Mucosa of descending colon (tissue), 3 donors: ENCODE measurements at regions not wholly inside any gene's neighbourhood (a gene's known extent, or its start where the extent isn't known, plus 50 kb on each side); places are given as distances from the start of the nearest gene placed in this dataset.
"Not testable (repeated sequence)": the region's sequence is repeated elsewhere in the genome, so short reads cannot be mapped to it uniquely, and the experiment has no call there.

Experiments
- ATAC-seq: fragments of 200-7000 bp; cut with Tn5 transposase; one replicate; pipeline ENCODE4 v1.9.1; 2020; ENCODE audit warnings: mild to moderate bottlenecking, moderate library complexity
- DNase-seq, 3 donors: peaks; one replicate each; pipeline ENCODE4 v3.0.0-alpha.2; 2020
- H3K36me3 ChIP-seq: fragments of 200-600 bp; one replicate; pipeline ENCODE4 v1.8.0; 2021; ENCODE audit warnings: low read depth, mild to moderate bottlenecking
- H3K4me1 ChIP-seq: fragments of 200-600 bp; one replicate; pipeline ENCODE4 v1.8.0; 2021; ENCODE audit warnings: low read depth, mild to moderate bottlenecking
- H3K4me3 ChIP-seq: fragments of 200-600 bp; one replicate; pipeline ENCODE4 v1.8.0; 2021; ENCODE audit warnings: mild to moderate bottlenecking
- H3K9me3 ChIP-seq: fragments of 200-600 bp; one replicate; pipeline ENCODE4 v1.8.0; 2021; ENCODE audit warnings: mild to moderate bottlenecking
- CTCF ChIP-seq: fragments of 200-600 bp; IDR thresholded peaks from one replicate; pipeline ENCODE4 v1.8.0; 2022; ENCODE audit warnings: antibody characterized with exemption, mild to moderate bottlenecking
- intact Hi-C, 2 donors: fragments of 100-400 bp; cut with DNase I in 1 of 2; cut with micrococcal nuclease in 1 of 2; formaldehyde crosslinking; loops; one replicate each; pipeline versions ENCODE4 v1.11.0 to v1.11.1; 2022; cut with DNase I, micrococcal nuclease
- donor health status: DM: no; HTN: no; CAD: no; lungs with moderate emphysema.
- donor health status: DM: no; HTN: no; CAD: no.
- donor health status: DM: no; HTN: yes; CAD: no.

- Histone ChIP-seq H3K9me3 (no peaks in the 10 kb centered on the region), H3K36me3 (no peaks in the 10 kb centered on the region), H3K4me3 (no peak overlapping the region), H3K4me1 (no peaks in the 10 kb centered on the region)
- ATAC-seq (no peak), DNase-seq (no peak)
- TF ChIP-seq CTCF = no peak
- intact Hi-C loops = no loop called here
Observed at GRCh38 chr21:30033441-30033840, 93.6 kb upstream of the GRIK1 start.

- Histone ChIP-seq H3K4me1 (no peaks in the 10 kb centered on the region), H3K9me3 (no peaks in the 10 kb centered on the region), H3K4me3 (no peak overlapping the region), H3K36me3 (no peaks in the 10 kb centered on the region)
- DNase-seq = no peak
- ATAC-seq = no peak
- no peak for TF ChIP-seq CTCF
- intact Hi-C loops = no loop called here
Observed at GRCh38 chr21:30030416-30030815, 90.6 kb upstream of the GRIK1 start.

- Histone ChIP-seq H3K36me3 (no peaks in the 10 kb centered on the region), H3K4me3 (no peak overlapping the region), H3K4me1 (no peaks in the 10 kb centered on the region), H3K9me3 (no peaks in the 10 kb centered on the region)
- intact Hi-C loops = no loop called here
- DNase-seq = no peak
- TF ChIP-seq CTCF = no peak
- no peak for ATAC-seq
Observed at GRCh38 chr21:30028537-30028936, 88.7 kb upstream of the GRIK1 start.

GRCh38 chr21:30027986-30028385 lies 88.2 kb upstream of the GRIK1 start:
- H3K36me3 ChIP-seq = no peaks in the 10 kb centered on the region
- TF ChIP-seq CTCF = no peak
- intact Hi-C loops = no loop called here
- no peaks in the 10 kb centered on the region for H3K4me1 ChIP-seq
- ATAC-seq (no peak), DNase-seq (no peak)
- no peaks in the 10 kb centered on the region for H3K9me3 ChIP-seq
- no peak overlapping the region for H3K4me3 ChIP-seq

- H3K4me1 ChIP-seq, H3K4me3 ChIP-seq, ATAC-seq, H3K36me3 ChIP-seq, DNase-seq, H3K9me3 ChIP-seq, intact Hi-C loops: not testable (repeated sequence)
Observed at GRCh38 chr21:30023056-30023455, 83.3 kb upstream of the GRIK1 start.

- Histone ChIP-seq H3K4me1 (no peaks in the 10 kb centered on the region), H3K36me3 (no peaks in the 10 kb centered on the region), H3K4me3 (no peak overlapping the region), H3K9me3 (no peaks in the 10 kb centered on the region)
- ATAC-seq (no peak), DNase-seq (no peak)
- TF ChIP-seq CTCF = no peak
- intact Hi-C loops = no loop called here
Observed at GRCh38 chr21:30014886-30015285, 75.1 kb upstream of the GRIK1 start.
